Kasumi-1 (cell line): ENCODE measurements at regions not wholly inside any gene's neighbourhood (a gene's known extent, or its start where the extent isn't known, plus 50 kb on each side); places are given as distances from the start of the nearest gene placed in this dataset.

Experiments
- DNase-seq, 2 experiments: peaks; one replicate each; lab custom pipeline; 2025; lab: John Stamatoyannopoulos, UW

- no peak for DNase-seq
Measured at GRCh38 chr11:27858866-27859265, 158.6 kb upstream of the BDNF start.

- DNase-seq: no peak
Measured at GRCh38 chr11:27857588-27857987, 157.3 kb upstream of the BDNF start.

GRCh38 chr11:27857014-27857413, 156.8 kb upstream of the BDNF start:
- DNase-seq: no peak

GRCh38 chr11:27848423-27848822, 148.2 kb upstream of the BDNF start:
- no peak for DNase-seq

GRCh38 chr11:27847496-27847895, 147.2 kb upstream of the BDNF start:
- DNase-seq: no peak

GRCh38 chr11:27842290-27842689, 142.0 kb upstream of the BDNF start:
- no peak for DNase-seq

GRCh38 chr11:27841023-27841422, 140.8 kb upstream of the BDNF start:
- no peak for DNase-seq

GRCh38 chr11:27839226-27839913, 139.1 kb upstream of the BDNF start:
- peak; percentile 32 to 64 for DNase-seq

GRCh38 chr11:27838674-27839073, 138.4 kb upstream of the BDNF start:
- DNase-seq: no peak

- DNase-seq: peak in 1 of 2 experiments; percentile 29
Measured at GRCh38 chr11:27837895-27838563, 137.8 kb upstream of the BDNF start.

GRCh38 chr11:27830206-27830605, 130.0 kb upstream of the BDNF start:
- DNase-seq: no peak

GRCh38 chr11:27820249-27820648, 120.0 kb upstream of the BDNF start:
- no peak for DNase-seq

- no peak for DNase-seq
Measured at GRCh38 chr11:27816197-27816596, 115.9 kb upstream of the BDNF start.

- DNase-seq: no peak
Measured at GRCh38 chr11:27812341-27812740, 112.1 kb upstream of the BDNF start.

- no peak for DNase-seq
Measured at GRCh38 chr11:27807596-27807995, 107.3 kb upstream of the BDNF start.

GRCh38 chr11:27806122-27806521, 105.9 kb upstream of the BDNF start:
- DNase-seq: no peak

GRCh38 chr11:27795955-27796861, 96.0 kb upstream of the BDNF start:
- DNase-seq: no peak

- DNase-seq: no peak
Measured at GRCh38 chr11:27786864-27787263, 86.6 kb upstream of the BDNF start.

GRCh38 chr11:27786331-27786730, 86.1 kb upstream of the BDNF start:
- DNase-seq: no peak

- no peak for DNase-seq
Measured at GRCh38 chr11:27783701-27784355, 83.6 kb upstream of the BDNF start.

- no peak for DNase-seq
Measured at GRCh38 chr11:27777033-27777432, 76.8 kb upstream of the BDNF start.

- DNase-seq: no peak
Measured at GRCh38 chr11:27773884-27774283, 73.6 kb upstream of the BDNF start.
